ENCODE measurements at regions not wholly inside any gene's neighbourhood (a gene's known extent, or its start where the extent isn't known, plus 50 kb on each side); places are given as distances from the start of the nearest gene placed in this dataset.

DNA sequence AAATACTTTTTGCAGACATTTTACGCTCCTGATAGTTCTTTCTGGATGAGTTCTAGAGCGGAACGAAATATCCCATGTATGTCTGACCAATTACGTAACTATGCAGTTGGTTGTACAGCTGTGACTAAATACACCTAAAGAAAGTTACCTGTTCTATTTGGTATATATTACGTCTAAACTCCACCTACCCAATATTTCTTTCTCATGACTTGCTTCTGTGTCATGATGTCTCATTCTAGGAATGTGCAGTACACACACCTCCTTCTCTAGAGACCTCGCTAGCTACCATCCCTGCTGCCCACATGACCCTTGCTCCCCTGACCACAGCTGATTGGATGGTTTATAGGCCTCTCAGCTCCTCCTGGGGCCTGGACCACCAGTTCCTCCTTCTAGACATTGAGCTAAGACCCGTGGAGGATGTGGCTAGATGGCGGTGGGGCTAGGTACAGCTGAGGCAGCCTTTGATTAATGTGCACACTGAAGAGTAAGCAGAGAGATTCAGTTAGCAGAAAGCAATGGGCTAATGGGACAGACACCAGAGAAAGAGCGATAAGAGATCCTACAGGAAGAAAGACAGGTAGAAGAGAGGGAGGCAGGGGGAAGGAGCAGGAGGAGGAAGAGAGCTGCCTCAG is 422.1 kb downstream of the COG6 start:
- TF ChIP-seq, protein P1, sequence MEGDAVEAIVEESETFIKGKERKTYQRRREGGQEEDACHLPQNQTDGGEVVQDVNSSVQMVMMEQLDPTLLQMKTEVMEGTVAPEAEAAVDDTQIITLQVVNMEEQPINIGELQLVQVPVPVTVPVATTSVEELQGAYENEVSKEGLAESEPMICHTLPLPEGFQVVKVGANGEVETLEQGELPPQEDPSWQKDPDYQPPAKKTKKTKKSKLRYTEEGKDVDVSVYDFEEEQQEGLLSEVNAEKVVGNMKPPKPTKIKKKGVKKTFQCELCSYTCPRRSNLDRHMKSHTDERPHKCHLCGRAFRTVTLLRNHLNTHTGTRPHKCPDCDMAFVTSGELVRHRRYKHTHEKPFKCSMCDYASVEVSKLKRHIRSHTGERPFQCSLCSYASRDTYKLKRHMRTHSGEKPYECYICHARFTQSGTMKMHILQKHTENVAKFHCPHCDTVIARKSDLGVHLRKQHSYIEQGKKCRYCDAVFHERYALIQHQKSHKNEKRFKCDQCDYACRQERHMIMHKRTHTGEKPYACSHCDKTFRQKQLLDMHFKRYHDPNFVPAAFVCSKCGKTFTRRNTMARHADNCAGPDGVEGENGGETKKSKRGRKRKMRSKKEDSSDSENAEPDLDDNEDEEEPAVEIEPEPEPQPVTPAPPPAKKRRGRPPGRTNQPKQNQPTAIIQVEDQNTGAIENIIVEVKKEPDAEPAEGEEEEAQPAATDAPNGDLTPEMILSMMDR (IDR thresholded peaks at IDR 0.05) = no peak
- TF ChIP-seq POLR2A (IDR thresholded peaks at IDR 0.05) = no peak

Data from Peyer's patch (tissue), 4 donors.